GM18505 (cell line): ENCODE measurements at regions not wholly inside any gene's neighbourhood (a gene's known extent, or its start where the extent isn't known, plus 50 kb on each side); places are given as distances from the start of the nearest gene placed in this dataset.

ENCODE experiments used
- ATAC-seq: cut with Tn5 transposase; IDR thresholded peaks from one replicate; pipeline ENCODE4 v1.9.1; 2021; ENCODE audit not compliant: unreplicated experiment
- POLR2A ChIP-seq: IDR thresholded peaks from 4 replicates; pipeline ENCODE4 v1.6.1; 2011; ENCODE audit warnings: borderline replicate concordance; ENCODE audit not compliant: insufficient read depth, insufficient read length; ENCODE audit errors: extremely low read depth

DNA sequence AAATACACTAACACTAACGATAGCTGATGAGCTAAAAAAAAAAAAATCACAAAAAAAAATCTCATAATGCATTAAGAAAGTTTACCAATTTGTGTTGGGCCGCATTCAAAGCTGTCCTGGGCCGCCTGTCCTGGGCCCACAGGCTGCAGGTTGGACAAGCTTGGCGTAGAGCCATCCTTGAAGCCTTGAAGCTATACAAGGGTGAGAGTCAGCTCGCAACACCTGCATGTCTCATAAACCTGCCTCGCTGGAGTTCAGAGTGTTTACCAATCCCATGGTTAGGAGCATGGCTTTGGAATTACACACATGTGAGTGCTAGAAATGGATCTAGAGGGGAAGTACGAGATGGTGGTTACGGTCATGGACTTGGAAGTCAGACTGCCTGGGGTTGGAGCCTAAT, 453.7 kb downstream of the INSC start:
- no peak for ATAC-seq

DNA sequence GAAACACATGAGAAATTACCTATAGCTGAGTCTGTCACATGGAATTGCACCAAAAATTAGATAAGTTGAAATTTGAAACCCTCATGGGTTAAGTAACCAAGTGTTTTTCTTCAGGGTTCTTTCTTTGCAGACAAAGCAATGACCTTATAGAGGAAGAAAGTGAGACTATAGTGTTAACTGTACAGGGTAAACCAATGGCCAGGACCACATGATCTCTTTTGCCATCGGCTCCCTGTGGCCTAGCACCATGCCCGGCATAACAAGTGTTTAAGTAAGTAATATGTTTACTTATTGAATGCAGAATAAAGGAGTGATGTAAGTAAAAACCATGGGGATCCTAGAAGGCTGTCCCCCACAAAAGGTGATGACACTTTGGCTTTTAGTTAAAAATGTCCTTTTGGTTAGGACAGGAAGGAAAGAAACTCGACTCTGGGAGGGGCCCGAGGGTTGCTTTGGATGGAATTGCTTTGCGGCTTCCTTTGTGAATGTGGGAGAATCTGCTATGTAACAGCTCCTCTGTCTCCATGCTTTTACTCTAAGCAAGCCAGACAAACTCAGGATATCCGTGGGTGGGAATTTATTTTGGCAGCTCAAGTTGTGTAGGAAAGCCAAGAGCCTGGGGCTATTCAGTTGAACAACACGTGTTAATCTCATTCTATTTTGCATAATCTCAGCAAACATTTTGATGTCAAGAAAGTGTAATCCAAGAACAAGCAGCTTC, 454.7 kb downstream of the INSC start:
- no peak for TF ChIP-seq POLR2A
- ATAC-seq: no peak

More for the DNA sequence above, 453.7 kb downstream of the INSC start:
- no peak for TF ChIP-seq POLR2A

DNA sequence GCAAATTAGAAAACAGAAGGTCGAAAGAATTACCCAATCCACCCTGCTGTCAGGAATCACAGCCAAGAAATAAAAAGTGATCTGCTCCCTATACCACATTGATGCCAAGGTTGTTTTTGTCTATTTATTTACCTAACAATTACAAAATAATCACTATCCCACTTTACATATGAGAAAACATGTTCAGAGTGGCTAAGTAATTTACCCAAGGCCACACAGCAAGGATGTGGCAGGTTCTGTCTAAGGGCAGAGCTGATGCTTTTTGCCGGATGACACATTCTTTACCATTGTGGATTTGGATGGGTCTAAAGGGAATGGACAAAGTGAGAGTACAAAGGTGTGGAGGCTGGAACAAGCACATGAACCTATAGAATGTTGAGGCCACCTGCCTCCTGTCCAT, 460.7 kb downstream of the INSC start:
- no peak for ATAC-seq
- no peak for TF ChIP-seq POLR2A

DNA sequence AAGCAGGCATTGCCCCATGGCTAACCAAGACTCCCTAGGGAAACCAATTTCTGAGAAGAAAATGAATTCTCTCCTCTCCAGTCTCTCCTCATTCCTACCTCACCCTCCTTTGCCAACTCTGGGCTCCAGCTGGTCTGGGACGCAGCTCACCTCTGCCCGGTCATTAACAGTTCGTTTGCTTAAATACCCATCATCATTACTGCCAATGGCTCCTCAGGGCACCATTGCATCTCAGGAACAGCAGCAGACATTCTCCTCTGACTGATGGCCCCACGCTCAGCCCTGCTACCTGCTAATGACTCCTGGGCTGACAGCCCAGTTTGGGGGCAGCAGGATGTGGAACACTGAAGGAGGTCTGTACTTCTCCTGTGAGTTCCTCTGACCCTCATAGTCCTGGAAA, 462.0 kb downstream of the INSC start:
- no peak for TF ChIP-seq POLR2A

DNA sequence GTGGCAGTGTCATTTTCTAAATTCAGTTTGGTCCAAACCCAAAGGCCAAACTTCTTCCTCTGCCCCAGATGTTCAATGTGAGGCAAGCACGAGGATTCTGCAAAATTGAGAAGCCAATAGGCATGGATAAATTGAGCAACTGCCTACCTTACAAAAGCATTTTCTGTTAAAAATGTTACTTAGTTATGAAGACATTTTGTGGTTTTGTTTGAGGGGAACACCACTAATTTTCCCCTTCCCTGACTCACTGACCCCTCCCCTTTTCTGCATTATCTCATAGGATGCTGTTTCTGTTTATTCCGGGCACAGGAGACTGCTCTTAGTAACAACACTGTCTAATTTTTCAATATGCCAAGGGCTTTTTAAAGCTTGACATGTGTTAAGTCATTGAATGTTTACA, 462.8 kb downstream of the INSC start:
- no peak for ATAC-seq
- TF ChIP-seq POLR2A: no peak

More for the DNA sequence above, 462.0 kb downstream of the INSC start:
- no peak for ATAC-seq

DNA sequence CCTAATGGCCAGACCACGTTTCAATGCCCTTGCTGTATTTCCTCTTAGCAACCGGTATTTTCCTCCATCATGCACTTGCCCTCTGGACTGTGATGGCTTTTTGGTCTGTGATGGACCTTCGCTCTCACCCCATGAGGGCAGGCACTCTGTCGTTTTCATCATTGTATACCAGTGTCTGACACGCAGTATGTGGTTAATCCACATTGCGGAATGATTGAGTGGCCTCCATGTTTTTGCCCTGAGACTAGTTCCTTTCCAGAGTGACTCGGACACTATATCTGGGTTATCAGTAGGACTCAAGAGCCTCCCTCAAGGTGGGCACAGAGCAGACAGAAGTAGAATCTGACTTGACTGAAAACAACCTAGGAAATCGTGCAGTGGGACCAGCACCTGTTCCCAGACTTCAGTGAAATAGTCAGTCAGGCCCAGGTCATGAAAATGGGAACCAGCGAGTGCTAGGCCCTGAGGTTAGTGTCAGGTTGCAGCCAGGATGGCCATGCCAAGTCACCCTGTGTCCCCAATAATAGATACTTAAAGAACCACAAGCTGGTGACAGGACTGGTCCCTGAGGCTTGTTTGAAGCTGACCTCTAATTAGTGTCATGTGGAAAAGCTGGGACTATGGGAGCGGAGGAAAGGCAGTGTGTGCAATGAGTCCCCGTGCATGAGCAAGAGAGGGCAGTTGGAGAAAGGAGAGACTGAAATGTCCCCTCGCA, 464.7 kb downstream of the INSC start:
- no peak for ATAC-seq
- no peak for TF ChIP-seq POLR2A

DNA sequence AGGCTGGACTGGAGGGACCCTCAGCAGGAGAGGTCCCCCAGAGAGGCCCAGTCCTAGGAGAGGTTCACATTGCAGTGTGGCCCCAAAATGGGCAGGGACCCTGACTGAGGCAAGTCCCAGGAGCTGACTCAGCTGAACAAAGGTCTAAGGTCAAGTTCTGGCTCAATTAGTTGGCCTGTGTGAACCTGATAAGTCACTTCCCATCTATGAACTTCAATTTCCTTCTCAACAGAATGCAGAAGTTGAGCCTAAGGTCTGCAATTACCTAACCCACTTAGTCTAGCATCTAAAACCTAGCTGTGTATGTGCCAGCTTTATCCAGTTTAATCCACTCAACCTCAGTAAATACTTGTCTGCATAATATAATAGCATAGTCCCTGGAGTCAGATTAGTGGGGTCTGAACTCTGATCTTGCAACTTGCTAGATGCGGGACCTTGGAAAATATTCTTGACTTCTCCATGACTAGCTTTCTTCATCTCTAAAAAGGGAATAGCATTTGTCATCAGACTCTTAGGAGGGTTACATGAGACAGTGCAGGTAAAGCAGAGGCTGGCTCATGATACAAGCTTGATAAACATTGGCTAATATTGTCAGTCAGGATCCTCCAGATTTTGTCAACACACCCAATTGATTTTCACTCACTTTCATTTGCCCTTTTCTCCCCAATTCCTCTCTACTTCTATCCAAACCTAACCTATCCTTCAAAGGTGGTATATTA, 465.5 kb downstream of the INSC start:
- no peak for ATAC-seq
- TF ChIP-seq POLR2A: no peak

DNA sequence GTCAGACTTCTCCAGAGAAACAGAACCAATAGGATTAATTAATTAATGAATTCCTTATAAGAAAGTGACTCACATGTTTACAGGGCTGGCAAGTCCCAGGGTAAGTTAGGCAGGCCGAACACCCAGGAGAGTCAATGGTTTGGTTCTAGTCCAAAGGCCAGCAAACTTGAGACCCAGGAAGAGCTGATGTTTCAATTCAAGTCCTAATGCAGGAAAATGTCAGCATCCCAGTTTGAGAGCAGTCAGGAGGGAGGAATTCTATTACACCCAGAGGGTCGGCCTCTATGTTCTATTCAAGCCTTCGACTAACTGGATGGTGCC, 466.0 kb downstream of the INSC start:
- ATAC-seq: no peak
- no peak for TF ChIP-seq POLR2A

DNA sequence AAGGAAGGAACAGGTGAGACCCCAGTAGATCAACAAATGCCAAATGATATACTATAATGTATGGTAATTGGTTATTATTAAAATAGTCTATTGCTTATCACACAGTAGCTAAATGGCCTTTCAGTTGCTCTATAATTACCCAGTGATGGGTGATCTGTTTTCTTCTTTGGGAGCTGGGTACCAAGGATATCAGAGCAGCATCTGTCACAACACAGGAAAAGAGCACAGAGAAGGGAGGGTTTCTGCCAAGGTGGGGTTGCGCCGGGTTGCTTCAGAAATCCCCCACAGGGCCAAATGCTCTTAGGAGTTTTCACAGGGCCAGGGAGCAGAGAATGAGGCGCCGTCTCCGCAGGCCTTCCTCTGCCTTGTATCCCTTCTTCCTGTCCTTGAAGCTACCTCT, 469.4 kb downstream of the INSC start:
- no peak for TF ChIP-seq POLR2A
- no peak for ATAC-seq

DNA sequence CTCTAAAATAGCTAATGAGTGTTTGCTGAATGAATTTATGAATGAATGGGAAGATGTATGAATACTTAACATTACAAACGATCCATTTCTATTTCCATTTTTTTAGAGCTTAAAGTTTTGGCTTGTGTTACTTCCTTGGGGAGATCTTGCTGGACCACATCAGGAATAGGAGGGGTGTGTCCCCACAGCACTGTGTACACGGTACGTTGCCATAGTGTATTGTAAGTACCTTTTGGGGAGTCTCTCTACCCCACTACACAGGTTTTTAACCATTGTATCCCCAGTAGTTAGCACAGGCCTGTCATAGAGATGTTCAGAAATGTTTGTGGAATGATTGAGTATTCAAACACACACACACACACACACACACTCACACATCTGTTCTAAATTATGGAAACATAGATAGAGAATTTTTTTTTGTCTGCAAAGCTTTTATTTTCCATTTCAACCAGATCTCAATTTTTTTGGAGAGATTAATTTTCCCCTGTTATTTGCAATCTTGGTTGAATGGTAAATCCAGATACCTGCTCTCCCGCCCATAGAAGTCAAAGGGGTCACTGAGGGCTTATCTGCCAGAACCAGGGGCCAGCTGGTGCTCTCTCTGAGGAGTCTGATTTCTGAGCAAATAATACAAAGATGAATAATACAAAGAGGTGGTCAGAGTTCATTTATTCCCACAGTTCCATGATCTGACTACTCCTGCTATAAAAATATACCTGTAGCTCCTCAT, 471.0 kb downstream of the INSC start:
- no peak for ATAC-seq
- no peak for TF ChIP-seq POLR2A

DNA sequence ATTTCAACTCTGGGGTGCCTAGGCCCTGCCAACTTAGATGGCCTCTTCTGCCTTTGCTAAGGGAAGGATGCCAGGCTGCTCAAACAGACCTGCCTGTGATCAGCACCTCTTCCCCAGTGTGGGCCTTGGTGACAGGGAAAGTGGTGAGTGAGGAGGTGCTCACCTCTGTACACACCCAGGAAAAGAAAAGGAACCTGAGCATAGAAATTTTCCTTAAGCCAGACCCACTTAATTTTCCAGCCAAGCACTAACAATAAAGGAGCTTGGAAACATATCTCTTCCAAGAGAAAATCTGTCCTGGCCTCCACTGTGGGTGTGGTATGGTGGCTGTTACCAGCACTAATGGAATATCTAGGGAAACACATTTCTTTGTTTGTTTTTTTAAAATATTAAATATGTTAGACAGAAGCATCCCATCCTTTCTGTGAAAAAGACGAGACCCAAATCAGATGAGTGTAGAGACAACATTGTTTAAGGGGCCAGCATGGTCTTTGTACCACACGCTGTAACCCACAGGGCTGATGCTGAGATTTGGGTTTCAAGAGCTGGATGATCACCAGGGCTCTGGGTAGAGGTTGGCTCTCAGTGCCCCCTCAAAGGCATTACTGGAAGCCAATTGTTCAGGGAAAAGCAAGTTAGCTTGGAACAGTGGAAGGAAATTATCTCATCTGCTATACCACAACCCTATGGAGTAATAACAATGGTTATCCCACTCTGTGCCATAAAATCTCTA, 472.2 kb downstream of the INSC start:
- TF ChIP-seq POLR2A: no peak
- ATAC-seq: no peak

DNA sequence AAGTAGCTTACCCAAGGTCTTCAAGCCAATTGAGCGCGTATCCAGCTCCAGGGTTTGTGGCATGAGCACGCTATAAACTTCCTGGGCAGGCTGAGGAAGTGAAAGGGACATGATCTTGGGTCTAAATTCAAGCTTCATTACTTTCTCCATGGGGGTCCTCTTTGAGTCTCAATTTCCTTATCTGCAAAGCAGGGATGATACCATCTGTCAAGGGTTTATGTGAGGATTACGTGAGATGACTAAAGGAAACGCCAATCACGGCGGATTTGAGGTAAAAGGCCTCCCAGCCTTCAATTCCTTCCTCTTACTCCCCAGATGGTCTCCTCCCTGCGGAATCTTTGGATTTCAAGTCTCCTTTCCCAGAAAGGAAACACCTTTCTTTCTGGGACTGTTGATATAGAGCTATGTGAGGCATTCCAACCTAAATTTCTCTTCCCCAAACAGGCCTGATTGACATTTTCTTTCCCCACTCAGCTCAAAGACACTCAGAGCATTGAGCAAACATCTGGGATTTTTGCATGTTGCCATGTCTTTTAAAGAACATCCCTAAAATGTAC, 474.4 kb downstream of the INSC start:
- ATAC-seq: no peak
- TF ChIP-seq POLR2A: no peak

DNA sequence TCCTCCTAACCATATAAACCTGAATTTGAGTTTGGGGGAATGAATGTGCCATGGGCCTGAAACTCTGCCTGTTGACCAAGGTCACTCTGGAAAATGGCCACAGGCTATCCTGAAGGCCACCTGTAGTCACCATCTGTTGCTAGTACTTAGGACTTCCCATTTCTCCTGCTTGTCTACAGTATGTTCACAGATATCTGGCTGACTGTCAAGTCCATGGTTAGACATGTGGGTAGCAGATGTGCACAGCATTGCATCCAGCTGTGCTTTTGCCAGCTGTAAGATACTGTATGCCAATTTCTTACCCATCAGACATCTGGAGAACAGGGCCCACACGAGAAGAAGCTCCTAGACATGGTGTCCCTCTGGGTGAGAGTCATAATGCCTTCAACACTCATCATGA, 475.4 kb downstream of the INSC start:
- ATAC-seq: no peak
- no peak for TF ChIP-seq POLR2A

DNA sequence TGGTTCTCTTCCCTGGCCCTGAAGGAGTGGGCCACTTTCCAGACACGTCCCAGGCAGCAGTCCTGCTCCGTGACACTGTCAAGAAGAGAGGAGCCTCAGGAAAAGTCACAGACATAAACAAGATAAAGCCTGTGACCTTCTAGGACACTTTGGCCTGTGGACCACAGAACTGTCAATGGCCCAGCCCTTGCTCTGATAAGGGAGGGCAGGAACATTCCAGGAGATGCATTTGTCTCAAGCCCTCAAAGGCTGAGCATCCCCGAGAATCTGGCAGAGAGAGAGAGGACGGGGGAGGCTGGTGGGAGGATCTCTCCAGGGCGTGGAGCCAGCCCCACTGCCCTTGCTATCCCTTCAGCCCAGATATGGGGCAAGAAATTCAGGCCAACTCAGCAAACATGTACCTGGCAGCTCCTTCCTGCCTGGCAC, 476.4 kb downstream of the INSC start:
- no peak for TF ChIP-seq POLR2A
- ATAC-seq: no peak
